Medulla oblongata (tissue), 1 donor: ENCODE measurements at regions not wholly inside any gene's neighbourhood (a gene's known extent, or its start where the extent isn't known, plus 50 kb on each side); places are given as distances from the start of the nearest gene placed in this dataset.
A peak's percentile ranks its signal among the peaks of the same experiment; 100 is the strongest.

Source experiments
- DNase-seq: peaks from one replicate; pipeline ENCODE4 v3.0.0-alpha.2; 2015; ENCODE audit errors: extremely low spot score

DNA sequence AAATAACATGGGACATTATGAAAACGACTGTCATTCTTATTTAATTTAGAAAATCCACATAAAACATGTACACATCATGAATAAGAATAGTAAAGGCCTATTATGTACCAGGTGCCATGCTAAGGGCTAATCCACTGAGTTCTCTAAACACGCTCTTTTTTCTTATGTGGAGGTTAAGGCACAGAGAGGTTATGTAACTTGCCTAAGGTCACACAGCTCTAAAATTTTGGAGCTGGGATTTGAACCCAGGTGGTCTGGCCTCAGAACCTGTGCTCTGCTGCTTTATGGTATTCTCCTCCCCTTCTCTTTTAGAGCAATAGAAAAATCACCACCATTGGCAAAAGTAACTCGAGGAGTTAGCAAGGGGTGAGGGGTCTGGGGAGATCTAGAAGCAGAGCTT is 156.9 kb upstream of the ZNF536 start:
- no peak for DNase-seq

DNA sequence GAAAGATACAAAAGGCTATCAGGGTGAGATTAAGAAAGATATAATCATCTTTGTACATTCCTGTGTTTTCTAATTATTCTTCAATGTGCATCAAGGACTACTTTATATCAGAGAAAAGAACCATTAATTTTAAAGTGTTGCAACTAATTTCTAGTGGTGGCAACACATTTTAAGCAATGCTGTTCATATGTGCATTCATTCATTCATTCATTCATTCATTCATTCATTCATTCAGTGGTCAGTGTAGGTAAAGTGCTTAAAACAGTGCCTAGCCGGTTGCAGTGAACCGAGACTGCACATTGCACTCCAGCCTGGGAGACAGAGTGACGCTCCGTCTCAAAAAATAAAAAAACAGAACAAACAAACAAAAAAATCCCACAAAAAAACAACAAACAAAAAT is 155.7 kb upstream of the ZNF536 start:
- no peak for DNase-seq

DNA sequence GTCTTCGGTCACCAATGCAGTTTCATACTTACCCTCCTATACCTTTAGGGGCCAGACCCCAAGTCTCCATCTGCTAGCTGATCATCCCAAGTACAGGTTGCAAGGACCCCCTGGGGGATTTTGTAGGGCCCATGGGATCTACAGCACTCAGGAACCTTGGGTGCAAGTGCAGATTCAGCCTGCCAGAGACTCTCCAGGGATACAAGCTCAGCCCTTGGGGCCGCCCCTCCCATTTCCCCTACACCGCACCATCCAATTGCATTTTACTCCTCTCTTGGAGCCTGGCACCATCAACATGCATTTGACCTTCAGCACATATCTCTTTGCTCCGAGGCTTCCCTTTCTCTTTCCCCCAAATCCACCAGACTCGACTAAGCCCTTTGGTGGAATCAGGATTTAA is 154.7 kb upstream of the ZNF536 start:
- no peak for DNase-seq

DNA sequence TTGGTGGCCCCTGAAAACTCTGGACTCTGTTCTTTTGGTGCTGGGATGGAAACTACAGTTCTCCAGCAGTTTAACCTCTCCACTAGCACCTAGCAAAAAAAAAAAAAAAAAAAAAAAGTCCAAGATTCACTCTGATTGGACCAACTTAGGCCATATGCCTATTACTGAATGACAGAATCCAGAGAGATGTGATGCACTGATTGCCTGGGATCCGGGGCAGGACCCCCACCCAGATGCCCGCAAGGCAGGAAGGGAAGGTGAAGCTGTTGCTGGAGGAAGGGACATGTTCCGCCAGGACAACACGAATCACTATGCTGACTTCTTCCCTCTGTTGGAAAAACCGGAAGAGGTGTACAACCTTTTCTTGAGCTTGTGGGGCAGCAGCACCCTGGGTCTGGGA is 152.5 kb upstream of the ZNF536 start:
- no peak for DNase-seq

DNA sequence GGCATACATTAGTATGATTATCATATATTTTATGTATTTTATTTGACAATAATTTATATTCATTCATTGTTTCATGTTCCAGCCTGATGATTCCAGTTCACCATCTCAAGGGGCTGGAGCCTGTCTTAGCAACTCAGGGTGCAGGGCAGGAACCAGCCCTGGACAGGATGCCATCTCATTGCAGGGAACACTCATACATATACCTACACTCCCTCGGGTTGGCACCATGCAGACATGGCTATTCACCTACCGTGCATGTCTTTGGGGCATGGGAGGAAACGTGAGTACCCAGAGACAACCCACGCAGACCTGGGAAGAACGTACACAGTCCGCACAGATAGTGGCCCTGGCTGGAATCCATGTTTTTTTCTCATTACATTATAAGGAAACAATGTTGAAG is 151.0 kb upstream of the ZNF536 start:
- no peak for DNase-seq

DNA sequence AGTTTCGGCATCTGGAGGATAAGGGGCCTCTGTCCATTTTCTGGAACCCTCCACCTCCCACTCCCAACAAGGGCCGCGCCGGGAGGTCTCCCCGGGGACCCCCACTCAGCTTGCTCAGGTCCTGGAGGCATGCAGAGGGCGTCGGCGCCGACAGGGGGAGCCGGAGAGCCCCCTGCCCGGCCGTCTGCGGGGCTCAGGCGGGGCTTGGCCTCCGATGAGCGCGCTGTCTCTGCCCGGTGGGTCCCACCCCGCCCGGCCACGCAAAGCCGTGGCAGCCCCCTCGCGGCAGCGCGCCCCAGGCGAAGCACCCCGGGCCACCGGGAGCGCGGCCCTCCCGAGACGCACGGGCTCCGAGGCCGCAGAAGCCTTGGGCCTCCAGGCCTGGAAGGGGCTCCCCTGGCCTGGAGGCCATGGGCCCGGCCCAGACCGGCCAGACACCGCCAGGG is 149.7 kb upstream of the ZNF536 start:
- DNase-seq, result no peak

DNA sequence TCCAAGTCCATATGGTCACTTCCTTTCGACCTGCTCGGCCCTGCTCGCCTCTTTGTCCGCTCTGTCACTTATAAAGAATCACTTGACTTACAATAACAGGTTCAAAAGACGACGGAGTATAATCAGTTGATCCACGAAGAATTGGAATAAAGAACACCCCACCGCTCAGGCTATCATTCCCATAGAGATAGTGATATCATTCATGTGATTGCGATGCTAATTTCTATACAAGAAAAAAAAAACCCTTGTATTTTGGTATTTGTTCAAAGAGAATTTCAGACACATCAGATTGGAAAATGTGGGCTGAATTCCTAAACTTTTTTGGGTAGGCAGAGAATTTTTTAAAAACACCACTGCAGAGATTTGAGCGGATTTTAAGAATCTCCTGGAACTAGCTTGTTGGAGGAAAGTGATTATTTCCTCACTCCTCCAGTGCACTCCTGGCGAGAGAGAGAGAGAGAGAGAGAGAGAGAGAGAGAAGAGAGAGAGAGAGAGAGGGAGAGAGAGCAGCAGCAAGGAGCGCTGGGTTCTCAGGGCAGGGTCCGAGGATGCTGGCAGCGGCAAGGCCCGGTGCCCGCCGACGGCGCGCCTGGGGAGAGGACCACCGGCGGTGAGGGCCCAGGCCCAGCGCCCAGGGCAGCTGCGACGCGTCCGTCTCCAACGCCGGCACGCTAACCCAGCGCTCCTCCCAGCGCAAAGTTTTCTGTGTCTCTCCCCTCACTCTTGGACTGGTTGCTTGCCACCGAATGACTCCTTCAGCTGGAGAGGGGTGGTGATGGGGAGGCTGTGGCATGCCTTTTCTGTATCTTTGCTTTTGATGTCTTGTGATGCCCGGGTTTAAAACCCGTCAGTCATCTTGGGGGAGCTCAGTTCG is 149.0 kb upstream of the ZNF536 start:
- no peak for DNase-seq

DNA sequence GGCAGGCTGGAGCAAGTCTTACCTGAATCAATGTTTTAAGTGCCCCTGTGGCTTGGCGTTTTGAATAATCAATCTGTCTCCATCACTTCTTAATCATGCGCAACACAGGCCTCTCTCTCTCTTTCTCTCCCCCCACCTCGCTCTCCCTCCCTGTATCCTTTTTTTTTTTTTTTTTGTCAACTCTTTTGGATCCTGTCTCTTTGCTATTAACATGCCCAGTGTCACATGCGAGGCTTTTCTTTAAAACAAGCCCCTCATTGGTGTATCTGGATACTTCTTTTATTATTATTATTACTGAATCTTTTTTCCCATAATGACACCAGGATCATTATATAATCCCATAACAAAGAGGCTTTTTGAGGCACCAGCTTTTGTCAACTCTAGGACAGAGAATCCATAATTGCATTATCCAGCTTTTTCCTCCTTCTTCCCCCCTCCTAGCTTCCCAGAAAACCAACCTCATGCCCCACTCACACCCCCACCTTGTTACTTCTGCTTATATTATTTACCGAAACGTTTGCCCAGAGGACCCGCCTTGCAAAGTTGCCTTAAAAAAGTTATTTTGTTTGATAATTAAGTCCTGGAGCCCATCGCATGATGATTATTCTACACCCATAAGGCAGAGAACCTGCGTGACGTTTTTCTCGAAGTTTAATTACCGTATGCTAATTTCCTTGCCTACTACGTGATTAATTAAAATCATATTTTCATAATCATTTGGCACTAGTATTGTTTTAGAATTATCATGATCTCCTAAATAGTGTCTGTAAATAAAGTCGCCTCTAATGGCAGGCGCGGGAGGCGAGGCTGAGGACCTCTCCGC is 148.1 kb upstream of the ZNF536 start:
- DNase-seq, result no peak

DNA sequence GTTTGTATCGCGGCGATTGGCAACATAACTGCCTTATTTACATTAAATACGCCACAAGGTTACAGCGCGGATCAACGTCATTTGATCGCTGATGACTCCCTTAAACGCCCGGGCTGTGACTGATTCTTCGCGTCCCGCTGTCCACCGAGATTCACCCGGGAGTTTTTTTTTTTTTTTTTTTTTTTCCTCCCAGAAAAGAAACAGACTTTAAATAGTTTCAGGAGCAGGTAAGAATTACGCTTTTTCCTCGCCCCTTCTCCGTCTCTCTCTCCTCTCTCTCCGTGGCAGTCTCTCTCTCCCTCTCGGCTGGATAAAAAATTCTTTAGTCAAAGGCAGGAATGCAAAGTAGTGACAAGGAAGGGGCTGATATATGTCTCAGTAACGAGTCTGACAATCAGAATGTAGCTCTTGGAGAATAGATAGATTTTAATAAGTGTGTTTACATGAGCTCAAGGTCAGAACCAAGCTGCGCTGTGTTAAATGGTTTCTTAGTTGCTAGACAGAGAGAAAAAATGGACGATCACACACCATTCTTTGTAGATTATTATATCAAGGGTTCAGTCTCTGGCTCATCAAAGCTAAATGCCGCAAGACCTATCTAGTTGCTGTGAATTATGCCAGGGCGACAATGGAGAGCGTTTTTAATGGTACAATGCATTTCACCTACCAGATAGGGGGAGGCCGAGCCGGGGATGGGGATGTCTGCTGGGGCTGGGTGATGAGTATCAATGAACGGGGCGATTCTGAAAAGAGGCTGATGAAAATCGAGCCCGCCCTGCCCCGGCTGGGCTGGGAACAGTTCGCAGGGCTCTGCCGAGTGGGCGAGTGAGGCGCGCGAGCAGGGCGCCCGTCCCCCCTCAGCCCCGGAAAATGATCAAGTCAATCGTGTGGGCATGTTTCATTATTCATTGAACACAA is 147.2 kb upstream of the ZNF536 start:
- peak; percentile 49 for DNase-seq

DNA sequence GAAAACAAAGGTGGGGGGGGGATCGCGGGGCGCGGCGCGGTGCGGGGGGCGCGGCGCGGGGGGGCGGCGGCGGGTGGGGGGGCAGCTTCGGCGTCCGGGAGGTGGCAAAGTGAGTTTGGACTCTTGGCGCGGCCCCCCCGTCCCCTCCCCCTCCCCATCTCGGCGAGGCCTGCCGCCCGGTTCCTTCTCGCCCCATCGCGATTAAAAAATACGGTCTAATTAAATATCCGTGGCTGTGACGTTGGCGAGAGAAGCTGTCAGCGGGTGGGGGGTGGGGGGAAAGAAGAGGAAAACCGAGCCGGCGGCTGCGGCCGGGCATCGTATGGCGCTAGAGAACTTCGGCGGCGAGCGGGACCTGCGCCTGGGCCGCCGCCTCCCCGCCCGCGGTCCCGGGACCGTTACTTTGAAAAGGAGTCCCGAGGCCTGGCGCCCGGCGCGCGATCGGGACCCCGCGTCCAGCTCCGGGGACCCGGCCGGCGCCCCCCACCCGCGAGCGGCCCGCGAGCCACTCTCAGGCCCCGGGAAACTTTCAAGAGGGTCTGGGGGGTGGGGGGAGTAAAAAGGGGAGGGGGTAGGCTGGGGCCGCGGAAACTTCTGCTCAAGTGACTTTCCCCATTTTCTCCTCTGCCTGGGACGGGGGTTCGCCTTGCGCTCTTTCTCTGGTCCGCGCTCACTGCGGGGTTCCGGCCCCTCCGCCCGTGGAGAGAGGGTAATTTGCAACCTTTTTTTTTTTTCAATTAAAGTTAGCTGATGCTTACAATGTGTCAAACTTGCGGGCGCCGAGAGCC is 146.3 kb upstream of the ZNF536 start:
- no peak for DNase-seq

DNA sequence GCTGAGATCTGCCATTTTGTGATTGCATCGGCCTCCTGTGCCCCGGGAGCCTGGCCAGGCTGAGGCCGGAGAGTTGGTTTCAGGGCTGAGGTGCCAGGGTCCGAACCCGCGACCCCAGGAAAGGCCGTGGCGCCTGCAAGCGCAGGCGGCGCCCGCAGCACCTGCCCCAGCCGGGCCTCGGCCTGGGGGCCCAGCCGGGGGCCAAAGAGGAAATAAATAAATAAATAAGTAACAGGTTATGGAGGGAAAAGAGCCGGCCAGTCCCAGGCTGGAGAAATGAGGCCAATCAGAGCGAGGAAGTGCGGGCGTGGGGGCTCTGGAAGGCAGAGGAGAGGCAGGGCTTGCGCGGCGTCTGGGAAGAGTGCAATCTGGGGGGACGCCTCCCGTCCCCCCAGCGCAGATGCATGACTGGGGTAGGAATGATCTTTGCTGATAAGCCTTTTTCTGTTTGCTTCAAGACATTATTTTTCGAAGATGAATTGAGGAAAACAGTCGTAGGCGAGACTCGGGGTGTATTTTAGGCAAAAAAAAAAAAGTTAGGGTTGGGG is 145.6 kb upstream of the ZNF536 start:
- DNase-seq, result no peak

DNA sequence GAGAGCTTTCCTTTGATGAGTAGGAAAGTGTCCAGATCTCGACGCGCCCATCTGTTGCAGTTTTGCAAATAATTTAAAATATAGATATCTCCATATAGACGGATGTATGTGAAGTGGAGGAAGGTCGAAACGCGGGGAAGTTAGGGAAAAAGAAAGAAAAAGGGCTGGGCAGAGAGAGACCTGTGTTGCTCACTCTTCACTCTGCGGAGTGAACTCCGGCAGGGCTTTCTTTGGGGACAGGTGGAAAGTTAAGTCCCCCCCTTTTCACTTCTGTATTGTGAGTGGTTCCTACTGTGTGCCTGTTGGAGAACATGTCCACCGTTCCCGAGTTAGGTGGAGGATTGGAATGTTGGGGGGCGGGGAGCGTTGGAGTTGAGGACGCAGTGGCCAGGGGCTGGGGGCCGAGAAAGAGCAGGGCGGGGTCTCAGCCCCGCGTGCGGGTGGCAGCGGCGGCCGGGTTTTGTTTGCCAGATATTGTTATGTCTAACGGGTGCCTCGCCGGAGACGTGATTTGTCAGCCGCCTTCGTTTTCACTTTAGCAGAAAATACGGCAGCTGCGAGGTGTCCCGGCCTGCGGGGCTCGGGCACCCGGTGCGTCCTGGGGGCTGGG is 145.1 kb upstream of the ZNF536 start:
- no peak for DNase-seq

DNA sequence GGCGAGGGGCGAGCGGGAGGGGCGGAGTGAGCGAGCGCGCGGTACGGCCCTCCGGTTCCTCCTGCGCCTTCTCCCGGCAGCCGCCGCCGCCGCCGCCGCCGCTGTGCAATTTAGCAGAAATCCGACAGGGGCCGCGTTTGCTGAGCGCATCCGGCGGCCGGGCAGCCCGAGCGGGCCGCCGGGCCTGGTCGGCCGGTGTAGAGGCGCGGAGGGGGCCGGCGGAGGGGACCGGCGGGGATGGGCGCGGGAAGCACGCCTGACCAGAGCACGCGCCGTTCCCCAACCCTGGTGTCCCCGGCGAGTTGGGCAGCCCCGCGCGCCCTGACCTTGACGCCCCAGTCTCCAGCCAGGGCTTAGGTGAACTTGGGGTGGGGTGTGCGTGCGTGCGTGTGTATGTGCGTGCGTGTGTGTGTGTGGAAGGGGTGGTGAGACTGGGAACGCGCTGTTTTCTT is 144.5 kb upstream of the ZNF536 start:
- DNase-seq, result peak; percentile 71

DNA sequence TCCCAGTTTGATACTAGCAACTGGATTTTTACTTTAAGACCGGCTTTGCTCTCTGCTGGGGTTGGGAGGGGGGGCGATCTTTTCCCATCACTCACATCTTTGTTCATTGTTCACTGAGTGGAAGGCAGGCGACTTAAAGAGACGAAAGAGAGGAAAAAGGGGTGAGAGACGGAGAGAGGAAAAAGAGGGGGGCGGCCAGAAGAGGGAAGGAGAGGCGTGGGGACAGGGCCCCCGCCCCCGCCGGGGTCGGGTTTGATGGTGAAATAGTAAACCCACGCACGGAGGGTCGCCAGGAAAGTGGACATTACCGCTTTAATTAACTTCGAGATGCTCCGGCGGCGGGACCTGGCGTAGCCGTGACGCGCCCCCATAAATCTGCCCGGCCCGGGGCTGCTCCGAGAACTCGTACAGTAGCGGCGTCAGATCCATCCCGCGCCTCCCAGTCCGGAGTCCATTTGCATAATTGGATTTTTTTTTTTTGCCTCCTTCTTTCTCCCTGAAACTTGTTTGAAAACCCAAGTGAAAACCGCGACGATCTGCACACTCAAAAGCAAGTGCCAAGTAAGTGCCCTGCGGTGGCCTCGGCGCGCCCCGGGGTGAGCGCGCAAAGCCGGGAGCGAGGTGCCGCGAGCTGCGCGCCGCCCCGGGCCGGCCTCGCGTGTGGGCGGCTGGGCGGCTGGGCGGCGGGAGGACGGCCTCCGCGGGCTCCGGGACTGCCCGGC is 143.9 kb upstream of the ZNF536 start:
- DNase-seq, result peak; percentile 49

DNA sequence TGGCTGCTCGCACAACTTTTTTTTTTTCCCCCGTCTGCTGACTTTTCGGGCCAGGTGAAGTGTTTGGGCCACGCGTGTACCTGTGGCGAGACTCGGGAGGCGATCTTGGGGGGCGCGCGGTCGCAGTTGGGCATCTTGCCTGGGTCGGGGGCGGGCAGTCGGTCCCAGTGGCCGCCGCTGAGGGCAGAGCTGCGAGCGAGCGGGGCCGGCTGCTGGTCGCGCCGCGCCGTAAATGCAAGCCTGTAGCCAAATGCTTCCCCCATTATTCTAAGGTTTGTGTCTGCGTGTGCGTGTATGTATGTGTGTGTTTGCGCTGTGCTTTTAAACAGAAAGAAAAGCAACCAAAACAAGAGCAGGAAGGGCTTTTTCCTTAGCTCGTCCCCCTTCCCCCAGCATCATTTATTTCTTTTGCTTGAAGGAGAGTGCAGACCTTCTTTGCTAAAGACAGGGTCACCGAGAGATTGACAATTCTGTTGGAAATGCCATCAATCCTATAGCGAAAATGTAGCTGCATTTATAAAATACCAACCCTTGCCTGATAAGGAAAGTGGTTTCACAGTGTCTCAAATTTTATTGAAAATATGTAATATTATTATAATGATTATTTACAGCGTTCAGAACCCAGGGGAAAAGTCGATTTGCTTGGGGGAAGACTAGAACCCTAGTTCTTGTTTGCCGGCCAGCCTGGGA is 143.2 kb upstream of the ZNF536 start:
- no peak for DNase-seq

DNA sequence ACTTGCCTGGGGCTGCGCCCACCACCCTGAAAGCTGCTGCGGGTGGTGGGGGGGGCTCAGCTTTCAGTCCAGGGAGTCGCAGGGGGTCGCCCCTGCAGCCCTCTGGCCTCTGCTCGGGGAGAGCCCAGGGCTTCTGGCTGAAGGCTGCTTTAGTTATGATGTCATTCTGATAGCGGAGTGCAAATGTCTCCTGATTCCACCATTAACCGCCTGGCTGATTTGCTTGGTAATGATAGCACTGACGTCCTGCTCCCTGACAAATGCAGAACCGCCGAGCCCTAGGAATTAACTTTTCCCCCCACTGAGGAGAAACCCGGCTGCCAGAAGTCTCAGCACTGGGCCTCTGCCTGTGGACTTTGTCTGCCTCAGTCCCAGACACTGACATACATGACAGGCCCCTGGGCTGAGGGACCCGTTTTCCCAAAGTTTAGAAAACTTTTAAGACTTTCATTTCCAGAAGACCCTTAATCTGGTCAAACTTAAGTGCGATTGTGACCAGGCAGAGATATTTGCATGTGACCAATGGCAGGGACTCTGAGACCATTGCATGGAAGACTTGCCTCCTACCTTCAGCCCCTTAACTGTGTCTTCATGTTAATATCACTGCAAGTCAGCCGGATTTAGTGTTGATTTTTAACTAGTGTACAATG is 142.5 kb upstream of the ZNF536 start:
- peak; percentile 62 for DNase-seq

DNA sequence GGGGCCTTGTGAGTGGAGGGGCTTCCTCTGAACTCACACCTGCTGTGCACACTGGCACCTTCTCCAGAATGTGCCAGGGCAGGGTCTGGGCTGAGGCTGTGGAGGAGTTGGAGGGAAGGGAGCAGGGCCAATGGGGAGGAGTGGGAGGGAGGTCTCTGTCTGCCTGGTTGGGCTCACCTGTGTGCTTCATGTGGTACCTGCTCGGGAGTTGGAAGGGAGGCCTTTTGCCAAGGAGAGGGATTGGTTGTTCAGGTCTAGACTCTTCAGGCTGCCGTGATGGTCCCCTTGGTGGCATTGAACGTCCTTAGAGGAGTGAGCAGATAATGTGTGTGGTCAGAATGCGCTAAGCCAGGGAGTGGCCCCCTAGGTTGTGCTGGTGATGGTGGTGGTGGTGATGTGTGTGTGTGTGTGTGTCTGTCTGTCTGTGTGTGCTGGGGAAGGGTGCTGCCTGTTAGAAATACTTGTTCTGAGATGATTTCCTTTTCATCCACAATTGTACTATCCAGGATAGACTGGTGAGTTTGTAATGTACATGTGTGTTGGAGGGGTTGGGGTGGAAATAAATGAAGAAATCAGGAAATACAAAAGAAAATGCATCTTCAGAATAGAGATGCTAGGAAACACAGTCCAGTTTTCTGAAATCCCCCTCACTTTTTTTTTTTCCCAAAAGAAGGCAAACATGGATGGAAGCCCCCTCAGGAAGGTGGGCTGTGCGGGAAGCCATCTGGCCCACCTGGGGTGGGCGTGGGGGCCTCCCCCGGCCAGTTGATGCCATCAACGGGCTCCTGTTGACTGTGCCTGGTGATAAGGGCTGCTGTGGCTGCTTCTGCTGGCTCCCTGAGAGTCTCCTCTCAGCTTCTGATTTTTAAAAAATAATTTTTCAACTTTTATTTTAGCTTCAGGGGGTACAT is 140.5 kb upstream of the ZNF536 start:
- no peak for DNase-seq
